Suppressor macrophage treated with lipopolysaccharide for 4 hours (primary cell): ENCODE measurements at regions not wholly inside any gene's neighbourhood (a gene's known extent, or its start where the extent isn't known, plus 50 kb on each side); places are given as distances from the start of the nearest gene placed in this dataset.

Experiments
- DNase-seq: peaks from one replicate; pipeline ENCODE4 v3.0.0-alpha.2; 2020

GRCh38 chr2:176687944-176688343, 418.7 kb downstream of the MTX2 start:
- DNase-seq: no peak

GRCh38 chr2:176689711-176690110, 420.5 kb downstream of the MTX2 start:
- DNase-seq: no peak

GRCh38 chr2:176691471-176691870, 422.2 kb downstream of the MTX2 start:
- no peak for DNase-seq

DNA sequence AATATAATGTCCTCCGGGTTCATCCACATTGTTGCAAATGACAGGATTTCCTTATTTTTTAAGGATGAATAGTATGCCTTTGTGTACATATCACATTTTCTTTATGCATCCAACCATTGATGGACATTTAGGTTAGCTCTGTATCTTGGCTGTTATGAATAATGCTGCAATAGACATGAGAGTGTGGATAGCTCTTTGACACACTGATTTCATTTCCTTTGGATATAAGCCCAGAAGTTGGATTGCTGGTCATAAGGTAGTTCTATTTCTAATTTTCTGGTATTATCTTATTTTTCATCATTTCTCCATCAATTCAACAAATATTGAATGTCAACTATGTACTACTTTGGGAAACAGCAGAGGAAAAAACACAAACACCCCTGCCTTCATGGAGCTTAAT, 423.3 kb downstream of the MTX2 start:
- no peak for DNase-seq

DNA sequence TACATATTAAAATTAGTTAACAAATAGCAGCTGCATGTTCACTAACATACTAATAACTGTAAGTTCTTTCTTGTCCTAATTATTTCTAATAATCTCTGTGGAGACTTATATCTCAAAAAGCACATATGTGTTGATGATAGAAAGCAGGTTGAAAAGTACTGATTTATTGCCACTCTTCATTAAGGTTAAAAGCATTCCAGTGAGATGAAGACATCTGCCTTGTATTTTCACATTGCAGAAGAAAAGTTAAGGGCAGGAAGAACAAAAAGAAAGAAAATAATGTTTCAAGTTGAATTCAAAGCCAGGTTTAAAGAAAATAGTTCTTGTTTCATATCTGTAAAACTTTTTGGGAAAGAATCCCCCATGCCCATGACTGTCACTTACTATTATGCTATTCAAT, 429.9 kb downstream of the MTX2 start:
- DNase-seq: no peak

DNA sequence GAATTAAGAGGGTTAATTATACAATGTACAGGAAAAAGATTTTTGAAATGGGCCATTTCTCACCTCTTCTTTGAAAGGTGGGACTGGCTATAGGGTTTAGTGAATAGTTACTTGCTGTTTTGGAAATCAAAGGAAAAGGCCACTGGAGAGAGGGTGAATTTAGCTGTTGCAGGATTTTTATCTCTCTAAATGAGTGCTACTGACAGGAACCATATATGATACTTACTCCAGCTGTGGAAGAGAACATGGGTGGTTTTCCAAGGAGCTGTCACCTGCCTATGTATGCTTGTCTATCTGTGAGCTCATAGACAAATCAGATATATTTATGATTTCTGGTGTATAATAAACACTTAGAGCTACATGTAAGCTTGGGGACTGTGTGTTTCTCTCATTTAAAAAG, 430.4 kb downstream of the MTX2 start:
- DNase-seq: no peak

DNA sequence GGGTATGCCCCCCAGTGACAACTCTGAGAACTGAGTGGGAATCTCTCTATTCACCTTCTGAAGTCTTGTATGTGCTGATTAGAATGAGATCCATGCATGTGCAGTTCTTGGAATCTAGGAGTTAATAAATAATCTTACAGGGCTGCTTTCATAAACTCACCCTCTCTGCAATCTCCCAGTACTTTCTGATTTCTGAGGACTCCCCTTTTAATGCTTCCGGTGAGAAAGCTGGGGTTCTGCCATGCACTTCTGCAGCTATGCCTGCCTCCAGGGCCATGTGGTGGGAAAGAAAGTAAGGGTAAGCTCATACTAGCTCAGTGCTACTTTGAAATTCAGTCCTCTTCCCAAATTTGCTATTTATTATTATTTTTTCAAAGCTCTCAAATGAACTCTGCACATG, 432.9 kb downstream of the MTX2 start:
- DNase-seq: no peak

GRCh38 chr2:176704282-176704858, 435.1 kb downstream of the MTX2 start:
- DNase-seq: no peak

GRCh38 chr2:176709149-176709951, 440.1 kb downstream of the MTX2 start:
- DNase-seq: no peak

GRCh38 chr2:176709991-176710390, 440.7 kb downstream of the MTX2 start:
- no peak for DNase-seq

DNA sequence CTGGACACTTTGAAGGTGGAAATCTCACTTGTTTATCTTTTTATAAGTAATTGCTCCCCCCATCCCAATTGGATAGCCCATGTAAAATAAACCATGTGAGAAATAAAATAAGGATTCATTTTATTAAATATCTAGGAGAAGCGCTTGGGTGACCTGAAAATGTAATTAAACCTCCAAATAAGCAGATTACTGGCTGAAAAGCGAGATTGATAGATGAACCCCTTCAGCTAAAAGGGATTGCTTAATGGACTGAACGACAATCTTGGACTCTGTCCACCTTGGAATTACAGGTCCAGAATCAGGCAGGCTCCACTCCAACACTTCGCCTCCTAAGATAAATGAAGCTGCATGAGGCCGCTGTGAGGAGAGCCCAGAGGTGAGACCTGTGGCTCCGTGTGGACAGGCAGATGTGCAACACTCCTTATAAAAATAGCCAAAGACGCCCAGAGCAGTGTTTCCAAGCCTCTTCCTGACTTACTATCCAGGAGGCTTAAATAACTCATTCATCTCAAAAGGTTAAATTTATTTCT, 441.5 kb downstream of the MTX2 start:
- no peak for DNase-seq

DNA sequence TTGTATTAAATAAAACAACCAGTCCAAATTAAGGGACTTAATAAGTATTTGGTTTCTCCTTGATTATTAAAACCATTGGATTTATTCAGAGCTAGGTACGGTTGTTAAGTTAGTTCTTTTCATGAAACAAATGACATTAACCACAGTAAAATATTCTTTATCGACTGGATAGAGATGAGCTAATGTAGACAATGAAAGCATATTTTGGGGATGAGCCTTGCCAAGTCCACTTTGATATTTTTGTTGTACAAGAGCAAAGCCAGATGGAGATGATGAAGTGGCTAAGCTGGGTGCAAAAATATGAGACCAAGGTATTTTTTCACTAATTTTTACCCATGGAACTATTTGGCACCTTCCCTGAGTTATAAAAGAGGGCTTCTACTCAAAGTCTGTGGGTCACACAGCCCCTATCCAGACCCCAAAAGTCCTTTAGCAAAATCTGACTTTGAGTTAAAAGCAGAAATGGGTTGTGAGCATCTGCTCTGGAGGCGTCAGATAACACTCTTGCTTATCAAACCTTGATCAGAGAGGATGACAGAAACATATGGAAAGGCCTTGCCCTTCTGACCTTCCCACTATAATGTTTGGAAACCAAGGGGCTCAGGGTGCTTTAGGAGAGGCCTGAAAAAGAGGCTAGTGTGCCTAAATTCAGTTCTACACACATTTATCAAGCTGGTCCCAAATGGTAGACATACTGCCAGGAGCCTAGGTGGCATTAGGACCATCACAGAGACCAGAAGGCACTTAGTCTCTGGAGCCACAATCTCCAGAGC, 456.8 kb downstream of the MTX2 start:
- no peak for DNase-seq

GRCh38 chr2:176727696-176728095, 458.5 kb downstream of the MTX2 start:
- DNase-seq: no peak

GRCh38 chr2:176729706-176730569, 460.7 kb downstream of the MTX2 start:
- DNase-seq: no peak

DNA sequence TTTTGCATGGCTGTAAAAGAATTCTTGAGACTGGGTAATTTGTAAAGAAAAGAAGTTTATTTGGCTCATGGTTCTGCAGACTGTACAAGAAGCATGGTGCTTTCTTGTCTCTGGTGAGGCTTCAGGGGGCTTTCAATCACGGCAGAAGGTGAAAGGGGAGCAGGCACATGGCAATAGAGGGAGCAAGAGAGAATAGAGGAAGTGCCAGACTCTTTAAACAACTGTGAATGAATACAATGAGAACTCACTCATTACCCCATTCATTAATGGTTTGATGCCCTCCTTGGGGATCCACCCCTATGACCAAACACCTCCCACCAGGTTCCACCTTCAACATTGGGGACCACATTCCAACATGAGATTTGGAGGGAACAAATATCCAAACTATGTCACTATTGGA, 463.5 kb downstream of the MTX2 start:
- no peak for DNase-seq

- DNase-seq: no peak
Measured at GRCh38 chr2:176733698-176734430, 464.6 kb downstream of the MTX2 start.

GRCh38 chr2:176734868-176735267, 465.6 kb downstream of the MTX2 start:
- DNase-seq: no peak

GRCh38 chr2:176742271-176742670, 470.3 kb upstream of the HNRNPA3 start:
- no peak for DNase-seq

DNA sequence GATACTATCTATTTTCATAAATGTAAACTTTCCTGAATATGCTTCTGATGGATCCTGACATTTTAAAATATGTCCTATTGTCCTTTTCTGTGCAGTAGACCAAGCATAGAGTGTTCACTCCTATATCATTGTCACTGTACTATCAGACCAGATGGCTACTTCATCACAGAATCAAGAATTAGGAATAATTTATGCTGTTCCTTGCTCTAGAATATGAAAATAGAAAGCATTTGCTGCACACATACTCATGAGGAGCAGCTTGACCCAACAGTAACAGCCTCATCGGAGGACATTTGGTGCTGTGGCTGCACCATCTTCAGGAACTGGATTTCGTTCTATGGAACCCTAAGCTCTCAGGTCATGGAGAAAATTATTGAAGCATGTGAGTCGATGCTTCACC, 468.9 kb upstream of the HNRNPA3 start:
- no peak for DNase-seq

- DNase-seq: no peak
Measured at GRCh38 chr2:176744146-176744545, 468.4 kb upstream of the HNRNPA3 start.

DNA sequence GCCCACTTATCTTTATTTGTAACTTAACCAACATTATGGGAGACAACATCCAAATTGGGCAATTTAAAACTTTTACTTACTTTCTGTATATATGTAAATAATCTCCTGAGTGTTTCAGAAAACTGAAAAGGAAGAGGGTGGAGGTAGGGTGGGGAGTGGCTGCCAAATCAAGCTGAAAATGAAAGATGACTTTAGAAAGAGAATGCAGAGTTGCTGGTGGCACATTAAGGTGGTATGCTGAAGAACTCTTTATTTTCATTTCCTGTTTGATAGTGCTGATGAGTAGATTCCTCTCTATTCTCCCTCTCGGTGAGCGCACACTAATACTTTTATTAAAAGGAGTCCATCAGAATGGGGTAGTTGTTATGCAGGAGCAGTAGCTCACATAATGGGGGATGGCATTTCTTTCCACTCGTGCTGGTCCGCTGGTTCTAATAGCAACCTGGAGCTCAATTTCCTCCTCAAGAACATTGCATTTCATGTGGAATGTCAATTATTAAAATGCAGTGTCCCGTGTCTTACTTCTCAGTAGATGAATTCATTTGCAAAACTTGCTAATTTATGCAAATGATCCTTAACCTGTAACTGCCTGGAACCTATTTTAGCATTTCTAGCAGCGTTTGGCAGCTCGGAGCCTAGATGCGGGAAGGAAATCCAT, 466.9 kb upstream of the HNRNPA3 start:
- DNase-seq: no peak

DNA sequence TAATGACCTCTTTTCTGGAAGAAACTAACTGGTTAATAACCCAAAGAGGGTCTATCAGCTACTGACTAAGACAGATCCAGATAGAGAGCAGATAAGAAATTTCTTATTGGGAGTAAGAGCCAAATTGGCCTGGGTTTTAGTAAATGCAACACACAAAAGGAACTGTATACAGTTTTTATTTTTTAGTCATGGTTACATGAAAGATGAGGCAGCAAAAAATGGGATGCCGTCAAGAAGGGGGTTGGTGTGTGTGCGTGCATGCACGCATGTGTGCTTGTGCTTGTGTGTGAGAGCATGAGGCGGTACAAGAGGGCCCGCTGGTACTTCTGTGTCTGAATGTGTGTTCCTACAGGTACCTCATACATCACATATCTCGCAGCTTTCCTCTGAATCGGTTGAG, 466.2 kb upstream of the HNRNPA3 start:
- DNase-seq: no peak
